LNCaP clone FGC (cell line): ENCODE measurements at regions not wholly inside any gene's neighbourhood (a gene's known extent, or its start where the extent isn't known, plus 50 kb on each side); places are given as distances from the start of the nearest gene placed in this dataset.

Experiments
- DNase-seq: peaks from one replicate; pipeline ENCODE4 v3.0.0-alpha.2; 2011; ENCODE audit warnings: low read depth
- H3K4me3 ChIP-seq: 2 replicates; pipeline ENCODE4 v1.5.1; 2011; ENCODE audit warnings: mild to moderate bottlenecking, low read depth, low read length, control low read depth
- CTCF ChIP-seq: IDR thresholded peaks from 2 replicates; pipeline ENCODE4 v1.5.1; 2012; ENCODE audit warnings: mild to moderate bottlenecking; ENCODE audit not compliant: control insufficient read depth, insufficient read depth; ENCODE audit errors: extremely low read depth

DNA sequence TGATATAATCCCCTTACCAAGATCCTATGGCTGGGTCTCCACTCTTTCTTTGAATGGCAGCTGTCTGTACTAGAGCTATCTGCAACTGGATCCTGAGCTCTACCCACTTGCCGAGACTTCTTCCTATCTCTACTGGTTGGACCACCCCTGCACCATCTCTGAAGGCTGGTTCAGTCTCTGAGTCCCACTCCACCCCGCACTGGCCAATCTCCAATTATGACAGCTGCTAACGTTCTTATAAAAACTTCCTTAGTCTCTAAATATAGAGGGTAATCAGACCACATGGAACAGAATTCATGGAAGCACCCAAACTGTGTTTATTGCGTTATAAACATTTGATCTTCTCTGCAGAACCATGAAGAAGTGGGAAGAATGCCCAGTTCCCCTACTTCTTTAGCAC lies 186.6 kb upstream of the EEA1 start:
- no peak overlapping the region for H3K4me3 ChIP-seq
- TF ChIP-seq CTCF, result no peak
- DNase-seq, result no peak

DNA sequence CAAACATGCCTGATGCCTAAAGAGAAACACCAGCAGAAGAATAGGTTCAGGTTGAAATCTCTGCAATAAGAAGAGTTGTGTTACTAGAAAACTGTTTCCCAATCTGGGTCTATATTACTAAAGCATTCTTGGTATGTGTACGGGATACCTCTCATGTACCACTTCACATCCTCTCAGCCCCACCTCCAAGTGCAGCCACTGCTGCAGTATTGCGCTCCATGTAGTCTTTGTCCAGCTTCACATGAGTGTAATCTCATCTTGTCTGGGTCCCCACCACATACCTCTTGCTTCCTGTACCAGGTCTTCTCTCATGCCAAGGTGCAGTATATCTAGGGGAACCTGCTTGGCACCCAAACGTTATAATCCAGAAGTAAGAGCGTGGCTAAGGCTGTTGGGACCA lies 187.5 kb upstream of the EEA1 start:
- DNase-seq, result no peak
- no peak for TF ChIP-seq CTCF
- H3K4me3 ChIP-seq, result no peak overlapping the region

DNA sequence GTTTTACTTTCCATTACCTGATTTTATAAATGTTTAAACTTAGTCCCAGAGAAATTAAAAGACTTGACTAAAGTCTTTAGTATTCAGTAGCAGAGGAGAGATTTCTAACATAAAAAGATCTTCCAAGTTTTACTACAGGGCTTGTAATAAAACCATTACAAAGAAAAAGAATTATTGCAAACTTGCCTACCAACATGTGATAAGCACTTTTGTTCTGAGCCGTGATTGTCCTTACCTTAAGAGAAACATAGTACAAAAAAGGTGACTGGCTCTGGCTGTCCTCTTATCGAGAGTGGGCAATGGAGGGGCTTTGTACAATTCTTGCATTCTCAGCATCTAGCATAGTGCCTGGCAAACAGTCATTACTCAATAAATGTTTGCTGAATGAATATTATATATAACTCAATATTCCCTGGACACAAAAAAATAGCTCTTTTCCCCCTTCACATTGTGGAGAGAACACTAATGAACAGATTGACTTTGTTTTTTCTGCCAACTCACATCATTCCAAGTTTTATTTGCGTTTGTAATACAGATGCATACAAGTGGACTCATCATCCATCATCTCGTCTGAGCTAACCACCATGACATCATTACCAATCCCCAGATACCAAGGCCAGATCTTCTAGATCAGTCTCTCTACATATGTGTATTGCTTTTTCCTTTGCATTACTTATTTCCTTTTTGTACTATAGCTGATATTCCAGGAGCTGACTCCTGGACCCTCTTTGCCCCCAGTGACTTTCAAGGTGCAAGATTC lies 192.8 kb upstream of the EEA1 start:
- no peak for DNase-seq
- H3K4me3 ChIP-seq, result no peak overlapping the region
- no peak for TF ChIP-seq CTCF

DNA sequence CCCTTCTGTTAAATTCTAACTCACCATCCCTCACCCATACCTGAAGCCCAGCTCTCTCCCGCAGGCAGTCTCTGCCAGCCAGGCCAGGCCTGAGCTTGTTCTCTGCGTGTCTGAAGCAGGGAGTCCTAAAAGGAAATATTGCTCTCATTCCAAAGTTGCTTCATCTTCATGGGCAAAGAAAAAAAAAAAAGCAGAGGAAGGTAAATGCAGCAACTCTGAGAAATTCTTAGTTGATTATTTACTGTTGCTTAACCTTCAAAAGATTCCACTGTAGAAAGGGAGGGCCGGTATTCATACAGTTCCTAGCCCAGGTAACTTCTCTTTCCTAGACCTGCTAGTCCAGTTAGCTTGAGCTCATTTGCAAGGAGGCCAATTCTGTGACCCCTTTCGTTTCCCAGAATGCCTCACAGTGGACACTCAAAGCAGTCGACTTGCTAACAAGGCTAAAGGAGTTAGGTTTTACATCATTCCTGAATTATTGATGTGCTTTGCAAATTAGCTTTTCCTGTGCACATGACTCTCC lies 193.5 kb upstream of the EEA1 start:
- no peak overlapping the region for H3K4me3 ChIP-seq
- no peak for TF ChIP-seq CTCF
- no peak for DNase-seq

DNA sequence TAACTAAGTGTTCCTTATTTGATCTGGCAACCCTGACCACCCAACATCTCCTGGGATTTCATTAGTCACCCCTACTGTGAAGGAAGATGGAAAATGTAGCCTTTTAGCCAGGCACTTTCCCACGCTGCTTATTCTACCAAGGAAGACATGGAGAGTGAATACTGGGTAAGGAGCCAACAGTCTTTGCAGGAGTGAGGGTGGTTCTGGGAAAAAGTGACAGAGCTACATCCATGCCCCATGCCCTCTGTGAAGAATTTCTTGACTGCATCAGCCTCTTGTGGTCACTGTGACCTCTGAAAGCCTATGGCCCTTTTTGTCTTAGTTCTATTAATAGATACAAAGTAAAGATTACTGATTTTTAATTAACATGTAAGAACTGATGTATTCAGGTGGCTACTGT lies 196.0 kb upstream of the EEA1 start:
- TF ChIP-seq CTCF, result no peak
- no peak overlapping the region for H3K4me3 ChIP-seq
- DNase-seq, result no peak

- TF ChIP-seq CTCF, result no peak
- no peak overlapping the region for H3K4me3 ChIP-seq
- no peak for DNase-seq
These were observed 197.0 kb upstream of the EEA1 start for GRCh38 chr12:93126069-93126474.

GRCh38 chr12:93127107-93127560 lies 198.0 kb upstream of the EEA1 start:
- TF ChIP-seq CTCF, result no peak
- H3K4me3 ChIP-seq, result no peak overlapping the region
- no peak for DNase-seq
